GM19035 (cell line): ENCODE measurements at regions not wholly inside any gene's neighbourhood (a gene's known extent, or its start where the extent isn't known, plus 50 kb on each side); places are given as distances from the start of the nearest gene placed in this dataset.
"Not testable (repeated sequence)": the region's sequence is repeated elsewhere in the genome, so short reads cannot be mapped to it uniquely, and the experiment has no call there.

ENCODE experiments used
- ATAC-seq: cut with Tn5 transposase; IDR thresholded peaks from one replicate; pipeline ENCODE4 v1.9.1; 2021; ENCODE audit not compliant: unreplicated experiment

- ATAC-seq: no peak
These were observed 146.9 kb upstream of the AHI1 start for GRCh38 chr6:135644394-135644793.

- no peak for ATAC-seq
These were observed 150.0 kb upstream of the AHI1 start for GRCh38 chr6:135647521-135647920.

- peak; percentile 98 for ATAC-seq
These were observed 154.6 kb upstream of the AHI1 start for GRCh38 chr6:135651964-135652755.

- no peak for ATAC-seq
These were observed 157.5 kb upstream of the AHI1 start for GRCh38 chr6:135655055-135655454.

GRCh38 chr6:135657207-135657606 lies 159.7 kb upstream of the AHI1 start:
- no peak for ATAC-seq

- ATAC-seq: no peak
These were observed 160.9 kb upstream of the AHI1 start for GRCh38 chr6:135658481-135658880.

- ATAC-seq: no peak
These were observed 161.4 kb upstream of the AHI1 start for GRCh38 chr6:135658916-135659315.

- ATAC-seq: no peak
These were observed 167.0 kb upstream of the AHI1 start for GRCh38 chr6:135664527-135664926.

GRCh38 chr6:135665935-135666334 lies 168.4 kb upstream of the AHI1 start:
- no peak for ATAC-seq

- ATAC-seq: no peak
These were observed 170.3 kb upstream of the AHI1 start for GRCh38 chr6:135667691-135668455.

GRCh38 chr6:135672256-135672655 lies 174.7 kb upstream of the AHI1 start:
- no peak for ATAC-seq

GRCh38 chr6:135673501-135674309 lies 176.2 kb upstream of the AHI1 start:
- ATAC-seq: no peak

- no peak for ATAC-seq
These were observed 176.5 kb upstream of the PDE7B start for GRCh38 chr6:135675026-135675425.

GRCh38 chr6:135675862-135676261 lies 175.6 kb upstream of the PDE7B start:
- ATAC-seq: no peak

- ATAC-seq: no peak
These were observed 170.3 kb upstream of the PDE7B start for GRCh38 chr6:135680964-135681913.

GRCh38 chr6:135686784-135687301 lies 164.7 kb upstream of the PDE7B start:
- no peak for ATAC-seq

GRCh38 chr6:135688476-135688875 lies 163.0 kb upstream of the PDE7B start:
- ATAC-seq: not testable (repeated sequence)

GRCh38 chr6:135692426-135692825 lies 159.1 kb upstream of the PDE7B start:
- no peak for ATAC-seq

GRCh38 chr6:135693811-135694370 lies 157.6 kb upstream of the PDE7B start:
- ATAC-seq: no peak

- ATAC-seq: no peak
These were observed 151.8 kb upstream of the PDE7B start for GRCh38 chr6:135699705-135700104.
